HG02623 (cell line): ENCODE measurements at regions not wholly inside any gene's neighbourhood (a gene's known extent, or its start where the extent isn't known, plus 50 kb on each side); places are given as distances from the start of the nearest gene placed in this dataset.
"Not testable (repeated sequence)": the region's sequence is repeated elsewhere in the genome, so short reads cannot be mapped to it uniquely, and the experiment has no call there.

Experiments
- ATAC-seq: cut with Tn5 transposase; IDR thresholded peaks from one replicate; pipeline ENCODE4 v1.9.1; 2021; ENCODE audit warnings: moderate library complexity; ENCODE audit not compliant: unreplicated experiment

- no peak for ATAC-seq
These were observed 385.3 kb upstream of the RIOK2 start for GRCh38 chr5:97568382-97568781.

- no peak for ATAC-seq
These were observed 387.2 kb upstream of the RIOK2 start for GRCh38 chr5:97570242-97570641.

GRCh38 chr5:97575322-97575721 lies 392.3 kb upstream of the RIOK2 start:
- no peak for ATAC-seq

GRCh38 chr5:97576956-97577355 lies 393.9 kb upstream of the RIOK2 start:
- ATAC-seq, result no peak

GRCh38 chr5:97579977-97580376 lies 396.9 kb upstream of the RIOK2 start:
- not testable (repeated sequence) for ATAC-seq

- ATAC-seq, result no peak
These were observed 397.7 kb upstream of the RIOK2 start for GRCh38 chr5:97580746-97581145.

- no peak for ATAC-seq
These were observed 408.7 kb upstream of the RIOK2 start for GRCh38 chr5:97591781-97592180.

GRCh38 chr5:97600486-97600885 lies 417.4 kb upstream of the RIOK2 start:
- no peak for ATAC-seq

GRCh38 chr5:97601651-97602050 lies 418.6 kb upstream of the RIOK2 start:
- ATAC-seq, result no peak

- no peak for ATAC-seq
These were observed 423.5 kb upstream of the RIOK2 start for GRCh38 chr5:97606531-97606930.

GRCh38 chr5:97608501-97608900 lies 425.5 kb upstream of the RIOK2 start:
- no peak for ATAC-seq

GRCh38 chr5:97618721-97619120 lies 435.7 kb upstream of the RIOK2 start:
- ATAC-seq, result no peak

- ATAC-seq, result no peak
These were observed 440.4 kb upstream of the RIOK2 start for GRCh38 chr5:97623441-97623840.

GRCh38 chr5:97624886-97625285 lies 441.8 kb upstream of the RIOK2 start:
- ATAC-seq, result no peak

GRCh38 chr5:97627272-97627671 lies 444.2 kb upstream of the RIOK2 start:
- ATAC-seq, result no peak

GRCh38 chr5:97628031-97628430 lies 445.0 kb upstream of the RIOK2 start:
- no peak for ATAC-seq

GRCh38 chr5:97628807-97629206 lies 445.8 kb upstream of the RIOK2 start:
- no peak for ATAC-seq

GRCh38 chr5:97629276-97629675 lies 446.2 kb upstream of the RIOK2 start:
- ATAC-seq, result no peak

GRCh38 chr5:97635553-97635952 lies 452.5 kb upstream of the RIOK2 start:
- no peak for ATAC-seq

- ATAC-seq, result no peak
These were observed 453.7 kb upstream of the RIOK2 start for GRCh38 chr5:97636766-97637165.

- ATAC-seq, result no peak
These were observed 458.0 kb upstream of the RIOK2 start for GRCh38 chr5:97641081-97641480.

GRCh38 chr5:97644206-97644605 lies 461.2 kb upstream of the RIOK2 start:
- ATAC-seq, result no peak

GRCh38 chr5:97644896-97645295 lies 461.8 kb upstream of the RIOK2 start:
- ATAC-seq, result no peak

GRCh38 chr5:97657239-97657638 lies 474.2 kb upstream of the RIOK2 start:
- ATAC-seq, result no peak
